ENCODE measurements at regions not wholly inside any gene's neighbourhood (a gene's known extent, or its start where the extent isn't known, plus 50 kb on each side); places are given as distances from the start of the nearest gene placed in this dataset.

GRCh38 chr2:103962670-103963069, 891.2 kb upstream of the POU3F3 start:
- TF ChIP-seq CTCF (conservative IDR thresholded peaks at IDR 0.05; ENCODE audit: low read depth in 2 of 2) (no peak), ZNF462 (CRISPR knock-in tag; IDR thresholded peaks at IDR 0.05) (no peak), EZH2phosphoT487 (IDR thresholded peaks at IDR 0.05; ENCODE audit: unreplicated experiment) (no peak), REST (IDR thresholded peaks at IDR 0.05; ENCODE audit: unreplicated experiment) (no peak), POLR2AphosphoS5 (IDR thresholded peaks at IDR 0.05; ENCODE audit: low read depth) (no peak), EZH2 (IDR thresholded peaks at IDR 0.05; ENCODE audit: low read depth, unreplicated experiment) (no peak), ETS1 (IDR thresholded peaks at IDR 0.05) (no peak), CREB1 (CRISPR knock-in tag; IDR thresholded peaks at IDR 0.05; ENCODE audit: low read depth) (no peak), JUNB (IDR thresholded peaks at IDR 0.05; ENCODE audit: unreplicated experiment) (no peak), NANOG (IDR thresholded peaks at IDR 0.05; ENCODE audit: borderline replicate concordance) (no peak)
